ENCODE measurements at regions not wholly inside any gene's neighbourhood (a gene's known extent, or its start where the extent isn't known, plus 50 kb on each side); places are given as distances from the start of the nearest gene placed in this dataset.

DNA sequence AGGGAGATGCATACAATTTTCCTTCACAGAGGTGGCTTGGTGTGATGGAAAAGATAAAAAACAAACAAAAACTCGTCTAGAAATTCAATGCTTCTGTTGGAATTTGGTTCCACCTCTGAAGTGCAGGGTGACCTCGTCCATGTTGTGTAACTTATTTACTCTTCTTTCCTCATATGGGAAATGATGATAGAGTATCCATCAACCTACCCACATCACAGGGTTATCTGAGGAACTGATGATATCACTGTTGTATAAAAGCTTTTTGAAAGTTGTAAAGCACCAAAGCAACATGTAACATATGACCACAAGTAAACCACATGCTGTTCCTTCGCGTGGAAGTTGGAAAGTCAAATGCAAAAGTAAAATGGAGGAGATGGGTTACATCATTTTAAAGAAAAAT is 212.0 kb upstream of the SGK1 start:
- 80% methylated on average over 1 of the region's 4 CpGs; no CpG with 5 or more reads in 1 of the 2 experiments for WGBS, 2 experiments (ENCODE audit: insufficient coverage in 2 of 2)
- no peaks in the 10 kb centered on the region for H3K9me3 ChIP-seq (ENCODE audit: control insufficient read depth, low read length)
- H3K36me3 ChIP-seq (ENCODE audit: control insufficient read depth, insufficient read depth, low read length): no peaks in the 10 kb centered on the region

DNA sequence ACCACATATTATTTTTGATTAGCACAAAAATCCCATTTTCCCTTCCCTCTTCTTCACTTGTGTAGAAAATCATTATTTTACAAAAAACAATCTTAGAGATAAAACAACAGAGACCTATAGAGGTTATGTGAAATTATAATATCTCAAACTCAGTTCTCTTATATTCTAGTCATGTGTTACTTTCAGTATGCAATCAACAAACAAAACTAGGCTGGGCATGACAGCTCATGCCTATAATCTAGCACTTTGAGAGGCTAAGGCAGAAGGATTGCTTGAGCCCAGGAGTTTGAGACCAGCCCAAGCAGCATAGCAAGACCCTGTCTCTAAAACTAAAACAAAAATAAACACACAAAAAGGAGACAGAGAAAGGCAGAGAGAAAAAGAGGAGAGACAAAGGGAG is 211.4 kb upstream of the SGK1 start:
- H3K36me3 ChIP-seq (ENCODE audit: control insufficient read depth, insufficient read depth, low read length): no peaks in the 10 kb centered on the region
- no peak overlapping the region for H3K4me3 ChIP-seq (ENCODE audit: extremely low read depth, insufficient read depth, low read length, poor library complexity, severe bottlenecking)
- H3K27ac ChIP-seq (ENCODE audit: low read depth, low read length, severe bottlenecking): no peak overlapping the region
- H3K4me1 ChIP-seq (ENCODE audit: control insufficient read depth, insufficient read depth, low read length, poor library complexity, severe bottlenecking): peaks cover 28% of the 10 kb centered on the region
- no peaks in the 10 kb centered on the region for H3K9me3 ChIP-seq (ENCODE audit: control insufficient read depth, low read length)

More for the DNA sequence above, 212.0 kb upstream of the SGK1 start:
- no peak overlapping the region for H3K27ac ChIP-seq (ENCODE audit: low read depth, low read length, severe bottlenecking)
- peaks cover 33% of the 10 kb centered on the region for H3K4me1 ChIP-seq (ENCODE audit: control insufficient read depth, insufficient read depth, low read length, poor library complexity, severe bottlenecking)
- H3K4me3 ChIP-seq (ENCODE audit: extremely low read depth, insufficient read depth, low read length, poor library complexity, severe bottlenecking): no peak overlapping the region

DNA sequence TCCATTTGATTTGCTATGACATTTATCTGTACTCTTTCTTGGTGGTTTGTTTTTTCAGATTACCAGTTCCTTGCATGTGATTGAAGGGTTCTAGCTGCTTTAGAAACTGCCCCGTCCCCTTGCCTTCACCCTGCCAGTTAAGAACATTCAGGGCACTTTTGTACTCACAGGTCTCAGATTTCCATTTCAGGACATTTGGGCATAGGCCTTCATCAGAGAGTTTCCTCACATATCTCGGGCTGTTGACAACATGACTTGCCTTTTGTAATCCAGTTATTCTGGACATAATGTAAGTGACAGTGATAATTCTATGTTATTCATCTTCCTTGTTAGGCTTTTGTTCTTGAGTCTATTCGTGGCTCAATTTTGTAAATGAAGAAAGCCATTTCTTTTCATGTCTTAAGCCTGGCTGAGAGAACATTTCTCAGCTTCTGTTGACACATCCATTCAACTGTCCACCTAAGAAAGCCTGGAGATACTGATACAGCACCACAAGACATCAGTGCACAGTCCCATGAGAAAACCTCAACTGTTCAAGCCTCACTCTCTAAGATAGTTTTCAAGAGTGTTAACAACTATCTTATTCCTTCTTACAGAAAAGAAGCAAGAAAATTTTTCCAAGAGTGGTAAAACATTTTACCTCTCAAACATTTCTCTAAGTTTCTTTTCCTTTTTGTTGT is 209.3 kb upstream of the SGK1 start:
- peaks cover 24% of the 10 kb centered on the region for H3K4me1 ChIP-seq (ENCODE audit: control insufficient read depth, insufficient read depth, low read length, poor library complexity, severe bottlenecking)
- H3K36me3 ChIP-seq (ENCODE audit: control insufficient read depth, insufficient read depth, low read length): no peaks in the 10 kb centered on the region
- H3K4me3 ChIP-seq (ENCODE audit: extremely low read depth, insufficient read depth, low read length, poor library complexity, severe bottlenecking): no peak overlapping the region
- H3K27ac ChIP-seq (ENCODE audit: low read depth, low read length, severe bottlenecking): no peak overlapping the region
- WGBS, 2 experiments (ENCODE audit: insufficient coverage in 2 of 2): 93 to 94% methylated on average over 2 of the region's 3 CpGs
- no peaks in the 10 kb centered on the region for H3K9me3 ChIP-seq (ENCODE audit: control insufficient read depth, low read length)

DNA sequence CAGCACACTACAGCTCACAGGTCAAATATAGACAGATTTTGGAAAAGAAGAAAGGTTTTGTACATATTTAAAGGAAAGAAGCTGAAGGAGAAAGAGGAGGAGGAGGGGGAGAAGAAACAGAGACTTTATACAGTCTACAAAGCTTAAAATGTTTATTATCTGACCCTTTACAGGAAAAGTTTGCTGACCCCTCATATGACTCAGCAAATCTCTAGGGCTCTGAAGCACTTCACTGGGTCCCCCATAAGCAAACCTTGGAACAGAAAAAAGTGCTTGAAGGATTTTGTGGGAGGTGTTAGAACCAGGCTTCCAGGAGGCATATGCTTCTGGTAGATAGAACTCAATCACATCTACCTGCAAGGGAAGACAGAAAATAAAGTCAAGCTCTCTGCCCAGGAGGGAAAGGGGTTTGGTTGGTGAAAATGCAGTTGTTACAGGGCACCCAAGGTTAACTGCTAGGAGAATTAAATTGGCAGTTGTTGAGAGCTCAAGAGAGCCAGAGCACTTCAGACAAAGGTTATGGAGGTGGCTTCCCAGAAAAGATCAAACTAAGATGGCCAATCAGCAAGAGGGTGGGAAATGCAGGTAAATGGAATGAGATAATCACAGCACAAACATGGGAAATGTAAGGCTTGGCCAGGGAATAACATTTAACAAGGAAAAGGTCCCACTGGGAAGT is 207.4 kb upstream of the SGK1 start:
- Histone ChIP-seq H3K36me3 (ENCODE audit: control insufficient read depth, insufficient read depth, low read length) (no peaks in the 10 kb centered on the region), H3K4me1 (ENCODE audit: control insufficient read depth, insufficient read depth, low read length, poor library complexity, severe bottlenecking) (peaks cover 32% of the 10 kb centered on the region), H3K9me3 (ENCODE audit: control insufficient read depth, low read length) (no peaks in the 10 kb centered on the region), H3K27ac (ENCODE audit: low read depth, low read length, severe bottlenecking) (no peak overlapping the region), H3K4me3 (ENCODE audit: extremely low read depth, insufficient read depth, low read length, poor library complexity, severe bottlenecking) (no peak overlapping the region)

- WGBS, 2 experiments (ENCODE audit: insufficient coverage in 2 of 2): 71 to 100% methylated on average over 1 of the region's 1 CpG
- Histone ChIP-seq H3K4me3 (ENCODE audit: extremely low read depth, insufficient read depth, low read length, poor library complexity, severe bottlenecking) (no peak overlapping the region), H3K36me3 (ENCODE audit: control insufficient read depth, insufficient read depth, low read length) (no peaks in the 10 kb centered on the region), H3K9me3 (ENCODE audit: control insufficient read depth, low read length) (no peaks in the 10 kb centered on the region), H3K27ac (ENCODE audit: low read depth, low read length, severe bottlenecking) (no peak overlapping the region), H3K4me1 (ENCODE audit: control insufficient read depth, insufficient read depth, low read length, poor library complexity, severe bottlenecking) (peaks cover 41% of the 10 kb centered on the region)
These were observed 206.2 kb upstream of the SGK1 start for GRCh38 chr6:134523903-134524650.

DNA sequence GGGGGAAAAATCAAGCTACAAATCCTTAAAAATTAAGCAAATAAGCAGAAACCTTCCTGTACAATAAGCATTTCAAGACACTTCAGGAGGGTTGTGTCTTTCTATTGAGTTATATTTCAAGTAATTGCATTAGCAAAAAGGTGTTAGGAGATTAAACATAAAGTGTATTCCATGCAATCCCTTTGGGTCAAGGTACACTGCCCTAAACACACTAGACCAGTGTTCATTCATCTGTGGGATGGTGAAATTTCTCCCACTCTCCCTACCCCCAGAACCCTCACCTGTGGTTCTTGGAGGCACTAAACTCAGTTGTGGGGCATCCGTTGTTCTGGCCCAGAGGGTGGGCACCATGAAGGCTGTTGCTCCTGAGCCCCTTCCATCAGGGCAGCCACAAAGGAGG is 205.1 kb upstream of the SGK1 start:
- H3K36me3 ChIP-seq (ENCODE audit: control insufficient read depth, insufficient read depth, low read length): no peaks in the 10 kb centered on the region

GRCh38 chr6:134521116-134521501 is 203.2 kb upstream of the SGK1 start:
- no peaks in the 10 kb centered on the region for H3K9me3 ChIP-seq (ENCODE audit: control insufficient read depth, low read length)
- no peak overlapping the region for H3K4me3 ChIP-seq (ENCODE audit: extremely low read depth, insufficient read depth, low read length, poor library complexity, severe bottlenecking)
- peaks cover 28% of the 10 kb centered on the region for H3K4me1 ChIP-seq (ENCODE audit: control insufficient read depth, insufficient read depth, low read length, poor library complexity, severe bottlenecking)
- no peaks in the 10 kb centered on the region for H3K36me3 ChIP-seq (ENCODE audit: control insufficient read depth, insufficient read depth, low read length)
- no peak overlapping the region for H3K27ac ChIP-seq (ENCODE audit: low read depth, low read length, severe bottlenecking)
- WGBS, 2 experiments (ENCODE audit: insufficient coverage in 2 of 2): 100% methylated on average over 1 of the region's 3 CpGs; no CpG with 5 or more reads in 1 of the 2 experiments

More for the DNA sequence above, 205.1 kb upstream of the SGK1 start:
- Histone ChIP-seq H3K4me1 (ENCODE audit: control insufficient read depth, insufficient read depth, low read length, poor library complexity, severe bottlenecking) (peaks cover 41% of the 10 kb centered on the region), H3K4me3 (ENCODE audit: extremely low read depth, insufficient read depth, low read length, poor library complexity, severe bottlenecking) (no peak overlapping the region), H3K9me3 (ENCODE audit: control insufficient read depth, low read length) (no peaks in the 10 kb centered on the region), H3K27ac (ENCODE audit: low read depth, low read length, severe bottlenecking) (no peak overlapping the region)
- WGBS, 2 experiments (ENCODE audit: insufficient coverage in 2 of 2): 100% methylated on average over 1 of the region's 1 CpG

DNA sequence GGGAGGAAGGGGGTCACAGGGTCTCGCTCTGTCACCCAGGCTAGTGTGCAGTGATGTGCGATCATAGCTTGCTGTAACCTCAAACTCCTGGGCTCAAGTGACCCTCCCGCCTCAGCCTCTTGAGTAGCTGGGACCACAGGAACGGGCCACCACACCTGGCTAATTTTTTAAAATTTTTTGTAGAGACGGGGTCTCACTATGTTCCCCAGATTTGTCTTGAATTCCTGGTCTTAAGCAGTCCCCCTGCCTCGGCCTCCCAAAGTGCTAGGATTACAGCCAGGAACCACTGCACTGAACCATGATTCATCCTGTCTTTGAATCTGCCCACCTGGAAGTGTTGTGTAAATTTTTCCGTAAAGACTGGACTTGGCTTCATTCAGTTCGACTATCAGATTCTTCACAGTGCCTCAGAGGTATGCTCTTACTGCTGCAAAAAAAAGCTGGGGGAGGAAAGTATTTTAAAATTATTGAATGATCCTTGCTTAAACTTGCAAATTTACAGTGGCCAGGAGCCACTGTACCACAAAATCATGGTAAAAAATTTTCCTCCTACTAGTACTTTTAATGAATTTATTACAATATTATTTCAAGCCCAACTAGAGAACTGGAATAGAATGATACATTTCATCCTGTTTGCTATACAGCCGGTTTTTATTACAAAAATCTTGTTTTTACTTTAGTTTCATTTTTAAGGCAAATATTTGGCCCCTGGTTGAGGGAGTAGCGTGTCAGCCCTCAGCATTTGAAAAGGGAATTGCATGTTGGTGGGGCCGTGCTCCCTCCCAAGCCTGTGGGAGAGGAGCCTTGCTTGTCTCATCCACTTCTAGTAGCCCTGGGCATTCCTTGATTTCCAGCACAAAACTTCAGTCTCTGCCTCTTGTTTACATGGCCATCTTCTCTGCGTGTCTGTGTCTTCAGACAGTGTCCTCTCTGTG is 202.5 kb upstream of the SGK1 start:
- 83 to 86% methylated on average over 8 to 9 of the region's 12 CpGs for WGBS, 2 experiments (ENCODE audit: insufficient coverage in 2 of 2)
- Histone ChIP-seq H3K27ac (ENCODE audit: low read depth, low read length, severe bottlenecking) (no peak overlapping the region), H3K4me1 (ENCODE audit: control insufficient read depth, insufficient read depth, low read length, poor library complexity, severe bottlenecking) (peaks cover 25% of the 10 kb centered on the region), H3K36me3 (ENCODE audit: control insufficient read depth, insufficient read depth, low read length) (no peaks in the 10 kb centered on the region), H3K9me3 (ENCODE audit: control insufficient read depth, low read length) (no peaks in the 10 kb centered on the region), H3K4me3 (ENCODE audit: extremely low read depth, insufficient read depth, low read length, poor library complexity, severe bottlenecking) (no peak overlapping the region)

GRCh38 chr6:134519465-134519864 is 201.6 kb upstream of the SGK1 start:
- H3K36me3 ChIP-seq (ENCODE audit: control insufficient read depth, insufficient read depth, low read length): no peaks in the 10 kb centered on the region
- peaks cover 21% of the 10 kb centered on the region for H3K4me1 ChIP-seq (ENCODE audit: control insufficient read depth, insufficient read depth, low read length, poor library complexity, severe bottlenecking)
- H3K4me3 ChIP-seq (ENCODE audit: extremely low read depth, insufficient read depth, low read length, poor library complexity, severe bottlenecking): no peak overlapping the region
- H3K9me3 ChIP-seq (ENCODE audit: control insufficient read depth, low read length): no peaks in the 10 kb centered on the region
- 85% methylated on average over 4 of the region's 4 CpGs; no CpG with 5 or more reads in 1 of the 2 experiments for WGBS, 2 experiments (ENCODE audit: insufficient coverage in 2 of 2)
- H3K27ac ChIP-seq (ENCODE audit: low read depth, low read length, severe bottlenecking): no peak overlapping the region

DNA sequence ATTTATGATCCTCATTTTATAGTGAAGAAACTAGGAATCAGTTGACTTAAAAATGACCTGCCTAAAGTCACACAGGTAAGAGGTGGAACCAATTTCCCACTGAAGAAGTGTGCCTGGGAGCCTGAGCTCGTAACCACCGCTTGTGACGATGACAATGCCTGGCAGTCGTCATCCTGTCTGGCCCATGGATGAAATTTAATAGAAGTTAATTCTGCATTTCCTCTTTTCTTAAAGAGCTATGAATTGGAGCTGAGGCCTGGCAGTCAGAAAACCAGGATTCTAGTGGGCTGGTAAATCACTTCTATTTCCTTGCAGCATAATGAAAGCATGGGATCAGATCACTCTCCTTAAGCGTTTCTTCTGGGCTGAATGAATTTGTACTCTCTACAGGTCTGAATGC is 200.0 kb upstream of the SGK1 start:
- Histone ChIP-seq H3K4me3 (ENCODE audit: extremely low read depth, insufficient read depth, low read length, poor library complexity, severe bottlenecking) (no peak overlapping the region), H3K4me1 (ENCODE audit: control insufficient read depth, insufficient read depth, low read length, poor library complexity, severe bottlenecking) (peaks cover 24% of the 10 kb centered on the region), H3K9me3 (ENCODE audit: control insufficient read depth, low read length) (no peaks in the 10 kb centered on the region), H3K36me3 (ENCODE audit: control insufficient read depth, insufficient read depth, low read length) (no peaks in the 10 kb centered on the region), H3K27ac (ENCODE audit: low read depth, low read length, severe bottlenecking) (peak overlapping the region; percentile 65)
- 78 to 93% methylated on average over 2 to 4 of the region's 5 CpGs for WGBS, 2 experiments (ENCODE audit: insufficient coverage in 2 of 2)

Measured in mesodermal cell (in vitro differentiated cells).